ENCODE measurements at regions not wholly inside any gene's neighbourhood (a gene's known extent, or its start where the extent isn't known, plus 50 kb on each side); places are given as distances from the start of the nearest gene placed in this dataset.

GRCh38 chr7:159269745-159270144 lies 125.1 kb upstream of the VIPR2 start:
- TF ChIP-seq CTCF (IDR thresholded peaks at IDR 0.05; ENCODE audit: low read depth, low read length, missing input control): no peak
- no peak for TF ChIP-seq REST (IDR thresholded peaks at IDR 0.05)
- no peak for TF ChIP-seq RXRA (IDR thresholded peaks at IDR 0.05)
- TF ChIP-seq ZBTB33 (IDR thresholded peaks at IDR 0.05): no peak
- TF ChIP-seq TAF1 (conservative IDR thresholded peaks at IDR 0.05): no peak
- TF ChIP-seq MAX (IDR thresholded peaks at IDR 0.05): no peak
- TF ChIP-seq JUND (IDR thresholded peaks at IDR 0.05): no peak
- TF ChIP-seq YY1 (IDR thresholded peaks at IDR 0.05): no peak
- no peak for TF ChIP-seq EGR1 (IDR thresholded peaks at IDR 0.05; ENCODE audit: low read depth in 2 of 2)
- no peak for TF ChIP-seq RAD21 (IDR thresholded peaks at IDR 0.05)
- TF ChIP-seq GABPA (IDR thresholded peaks at IDR 0.05 in 1 of 2, conservative IDR thresholded peaks at IDR 0.05 in 1 of 2): no peak

All from liver (tissue), 3 donors.